HEK293 (cell line): ENCODE measurements at regions not wholly inside any gene's neighbourhood (a gene's known extent, or its start where the extent isn't known, plus 50 kb on each side); places are given as distances from the start of the nearest gene placed in this dataset.

Source experiments
- CTCF ChIA-PET: fragments of 350-600 bp; formaldehyde crosslinking; extraction: SDS; loops from one replicate; lab custom pipeline; 2021; ENCODE audit warnings: antibody characterized with exemption; lab: Yijun Ruan, JAX
- POLR2A ChIA-PET: fragments of 300-600 bp; formaldehyde crosslinking; extraction: SDS; loops from one replicate; lab custom pipeline; 2020; ENCODE audit warnings: antibody characterized with exemption, inconsistent platforms; lab: Yijun Ruan, JAX
- H3K27ac ChIP-seq: fragments of 200-500 bp; sonication (Bioruptor generic); 2 replicates; pipeline ENCODE4 v1.5.1; 2014; ENCODE audit warnings: low read depth, low read length, control low read depth, inconsistent platforms; ENCODE audit errors: extremely low read depth
- H3K36me3 ChIP-seq, 2 experiments: fragments of 200-500 bp in 1 of 2; sonication (Bioruptor generic) in 1 of 2; 1 replicate in 1 of 2; 2 replicates in 1 of 2; pipeline ENCODE4 v1.5.1; 2014 to 2017; ENCODE audit warnings: inconsistent platforms in 2 of 2, low read length in 2 of 2; ENCODE audit not compliant: control insufficient read depth in 2 of 2, insufficient read depth in 1 of 2
- H3K4me1 ChIP-seq: fragments of 200-500 bp; sonication (Bioruptor generic); 2 replicates; pipeline ENCODE4 v1.5.1; 2014; ENCODE audit warnings: mild to moderate bottlenecking, low read length, inconsistent platforms; ENCODE audit not compliant: control insufficient read depth, insufficient read depth
- H3K4me3 ChIP-seq: 2 replicates; pipeline ENCODE4 v1.5.1; 2011; ENCODE audit warnings: low read depth, mild to moderate bottlenecking, control low read depth, low read length, moderate library complexity
- H3K9me3 ChIP-seq: fragments of 200-500 bp; sonication (Bioruptor generic); 2 replicates; pipeline ENCODE4 v1.5.1; 2014; ENCODE audit warnings: low read depth, low read length, inconsistent platforms; ENCODE audit not compliant: control insufficient read depth, insufficient read depth
- YY1 ChIP-seq: fragments of 450-650 bp; formaldehyde crosslinking; IDR thresholded peaks from 2 replicates; pipeline ENCODE4 v1.5.1; 2018; ENCODE audit warnings: missing biosample characterization, missing genetic modification characterization
- ZBTB44 ChIP-seq: fragments of 450-650 bp; IDR thresholded peaks from 2 replicates; pipeline ENCODE4 v1.5.1; 2018; ENCODE audit warnings: missing biosample characterization, mild to moderate bottlenecking, missing genetic modification characterization
- ZBTB6 ChIP-seq: fragments of 450-650 bp; formaldehyde crosslinking; IDR thresholded peaks from 2 replicates; pipeline ENCODE4 v1.5.1; 2017; ENCODE audit warnings: missing biosample characterization, missing genetic modification characterization
- ZNF133 ChIP-seq: fragments of 450-650 bp; formaldehyde crosslinking; IDR thresholded peaks from 2 replicates; pipeline ENCODE4 v1.5.1; 2016; ENCODE audit warnings: missing biosample characterization, missing genetic modification characterization
- ZNF174 ChIP-seq: fragments of 450-650 bp; formaldehyde crosslinking; IDR thresholded peaks from 2 replicates; pipeline ENCODE4 v1.5.0; 2017; ENCODE audit warnings: missing biosample characterization, mild to moderate bottlenecking, missing genetic modification characterization
- ZNF350 ChIP-seq: fragments of 450-650 bp; formaldehyde crosslinking; IDR thresholded peaks from 2 replicates; pipeline ENCODE4 v1.5.0; 2017; ENCODE audit warnings: missing biosample characterization, mild to moderate bottlenecking, missing genetic modification characterization
- ZNF394 ChIP-seq: fragments of 450-650 bp; formaldehyde crosslinking; IDR thresholded peaks from 2 replicates; pipeline ENCODE4 v1.5.1; 2016; ENCODE audit warnings: missing biosample characterization, missing genetic modification characterization, mild to moderate bottlenecking, moderate library complexity, borderline replicate concordance
- ZNF48 ChIP-seq: fragments of 450-650 bp; formaldehyde crosslinking; IDR thresholded peaks from 2 replicates; pipeline ENCODE4 v1.5.1; 2016; ENCODE audit warnings: missing biosample characterization, missing genetic modification characterization
- ZNF624 ChIP-seq: fragments of 450-650 bp; formaldehyde crosslinking; IDR thresholded peaks from 2 replicates; pipeline ENCODE4 v1.5.1; 2017; ENCODE audit warnings: missing biosample characterization, missing genetic modification characterization
- ZNF645 ChIP-seq: fragments of 450-650 bp; formaldehyde crosslinking; IDR thresholded peaks from 2 replicates; pipeline ENCODE4; 2016; ENCODE audit warnings: missing biosample characterization, missing genetic modification characterization
- ZNF692 ChIP-seq: fragments of 450-650 bp; formaldehyde crosslinking; IDR thresholded peaks from 2 replicates; pipeline ENCODE4 v1.5.1; 2016; ENCODE audit warnings: missing biosample characterization, missing genetic modification characterization
- ZNF837 ChIP-seq: fragments of 450-650 bp; formaldehyde crosslinking; IDR thresholded peaks from 2 replicates; pipeline ENCODE4 v1.5.1; 2016; ENCODE audit warnings: missing biosample characterization, missing genetic modification characterization
- ZNF843 ChIP-seq: fragments of 450-650 bp; formaldehyde crosslinking; IDR thresholded peaks from 2 replicates; pipeline ENCODE4 v1.5.1; 2016; ENCODE audit warnings: missing biosample characterization, missing genetic modification characterization

GRCh38 chr7:22894546-22894945 is 71.9 kb upstream of the TOMM7 start (continued):
- TF ChIP-seq ZNF350 (tag by site-specific recombination) (no peak), ZBTB44 (tag by site-specific recombination) (no peak), ZNF133 (tag by site-specific recombination) (no peak), ZNF174 (tag by site-specific recombination) (no peak), ZNF48 (tag by site-specific recombination) (no peak)
- TF ChIP-seq, all 188 proteins: peak for 0

GRCh38 chr7:22890773-22891172 is 68.1 kb upstream of the TOMM7 start:
- H3K9me3 ChIP-seq = no peaks in the 10 kb centered on the region
- ChIA-PET POLR2A (no interaction called here), CTCF (interaction anchor here (0.7 to 1.0 kb wide), 2 partner anchors 164 to 165 kb away, joined by 3 to 4 read pairs; partner anchors contain the start of gene IL6)
- H3K36me3 ChIP-seq = no peaks in the 10 kb centered on the region
- no peak overlapping the region for H3K4me3 ChIP-seq
- H3K27ac ChIP-seq = no peak overlapping the region
- no peaks in the 10 kb centered on the region for H3K4me1 ChIP-seq
- TF ChIP-seq ZNF692 (tag by site-specific recombination) (no peak), ZNF843 (tag by site-specific recombination) (no peak), ZBTB6 (tag by site-specific recombination) (no peak), ZNF624 (tag by site-specific recombination) (no peak), ZNF394 (tag by site-specific recombination) (no peak), YY1 (tag by site-specific recombination) (no peak), ZNF48 (tag by site-specific recombination) (no peak)

GRCh38 chr7:22885797-22886261 is 63.2 kb upstream of the TOMM7 start:
- ChIA-PET CTCF (interaction anchor here (0.7 to 1.0 kb wide), 3 partner anchors 12 to 304 kb away, joined by 3 to 4 read pairs (median 3); no protein-coding TSS in a partner anchor), POLR2A (no interaction called here)
- Histone ChIP-seq H3K4me3 (no peak overlapping the region), H3K4me1 (no peaks in the 10 kb centered on the region), H3K36me3 (no peaks in the 10 kb centered on the region), H3K27ac (no peak overlapping the region), H3K9me3 (no peaks in the 10 kb centered on the region)
- TF ChIP-seq ZNF837 (tag by site-specific recombination) (no peak), ZNF645 (tag by site-specific recombination) (no peak)
